ENCODE measurements at regions not wholly inside any gene's neighbourhood (a gene's known extent, or its start where the extent isn't known, plus 50 kb on each side); places are given as distances from the start of the nearest gene placed in this dataset.

DNA sequence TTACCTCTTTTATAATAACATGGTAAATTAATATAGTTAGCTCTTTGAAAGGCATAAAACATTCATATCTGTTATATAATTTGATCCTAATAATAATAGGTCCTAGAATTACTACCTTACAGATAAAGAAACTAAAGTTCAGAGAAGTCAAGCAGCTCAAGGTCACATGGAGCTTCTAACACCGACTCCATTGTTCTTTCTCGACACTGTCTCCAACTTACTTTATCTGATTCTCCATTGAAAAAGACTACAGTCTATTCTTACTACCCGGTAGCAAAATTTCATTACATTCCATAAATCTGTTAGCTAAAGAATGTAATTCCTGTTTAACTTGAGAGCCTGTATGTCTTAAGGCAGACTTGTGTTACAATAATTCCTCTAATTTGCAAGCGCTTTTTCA lies 96.3 kb upstream of the TMEM161B start:
- Histone ChIP-seq H4K20me1 (ENCODE audit: insufficient read depth, low read length) (no peaks in the 10 kb centered on the region), H3K27me3 (ENCODE audit: insufficient read depth, low read length, poor library complexity) (no peaks in the 10 kb centered on the region), H3K9ac (ENCODE audit: low read depth, low read length) (no peak overlapping the region), H3K4me2 (ENCODE audit: insufficient read depth, low read length) (no peak overlapping the region), H3K9me3 (ENCODE audit: insufficient read depth, low read length, severe bottlenecking) (no peaks in the 10 kb centered on the region), H3K4me1 (ENCODE audit: insufficient read depth, low read length) (no peaks in the 10 kb centered on the region), H3K27ac (ENCODE audit: low read length) (no peak overlapping the region), H3K36me3 (ENCODE audit: insufficient read depth, low read length) (no peaks in the 10 kb centered on the region), H2AFZ (ENCODE audit: low read depth, low read length) (no peak overlapping the region), H3K4me3 (ENCODE audit: low read depth in 1 of 2, low read length in 2 of 2) (no peak overlapping the region), H3K79me2 (ENCODE audit: insufficient read depth, low read length) (no peaks in the 10 kb centered on the region)
- ATAC-seq (ENCODE audit: insufficient read depth, low read depth): no peak
- TF ChIP-seq EZH2 (IDR thresholded peaks at IDR 0.05; ENCODE audit: borderline replicate concordance, low read depth, low read length, severe bottlenecking): no peak
- TF ChIP-seq, protein P1, sequence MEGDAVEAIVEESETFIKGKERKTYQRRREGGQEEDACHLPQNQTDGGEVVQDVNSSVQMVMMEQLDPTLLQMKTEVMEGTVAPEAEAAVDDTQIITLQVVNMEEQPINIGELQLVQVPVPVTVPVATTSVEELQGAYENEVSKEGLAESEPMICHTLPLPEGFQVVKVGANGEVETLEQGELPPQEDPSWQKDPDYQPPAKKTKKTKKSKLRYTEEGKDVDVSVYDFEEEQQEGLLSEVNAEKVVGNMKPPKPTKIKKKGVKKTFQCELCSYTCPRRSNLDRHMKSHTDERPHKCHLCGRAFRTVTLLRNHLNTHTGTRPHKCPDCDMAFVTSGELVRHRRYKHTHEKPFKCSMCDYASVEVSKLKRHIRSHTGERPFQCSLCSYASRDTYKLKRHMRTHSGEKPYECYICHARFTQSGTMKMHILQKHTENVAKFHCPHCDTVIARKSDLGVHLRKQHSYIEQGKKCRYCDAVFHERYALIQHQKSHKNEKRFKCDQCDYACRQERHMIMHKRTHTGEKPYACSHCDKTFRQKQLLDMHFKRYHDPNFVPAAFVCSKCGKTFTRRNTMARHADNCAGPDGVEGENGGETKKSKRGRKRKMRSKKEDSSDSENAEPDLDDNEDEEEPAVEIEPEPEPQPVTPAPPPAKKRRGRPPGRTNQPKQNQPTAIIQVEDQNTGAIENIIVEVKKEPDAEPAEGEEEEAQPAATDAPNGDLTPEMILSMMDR (IDR thresholded peaks at IDR 0.05; ENCODE audit: borderline replicate concordance, extremely low read depth, low read length, poor library complexity, severe bottlenecking): no peak
- no peak for DNase-seq

GRCh38 chr5:88355490-88356050 lies 86.9 kb upstream of the TMEM161B start:
- ATAC-seq (ENCODE audit: insufficient read depth, low read depth) (no peak), DNase-seq (no peak)
- Histone ChIP-seq H3K36me3 (ENCODE audit: insufficient read depth, low read length) (no peaks in the 10 kb centered on the region), H3K27ac (ENCODE audit: low read length) (no peak overlapping the region), H3K4me2 (ENCODE audit: insufficient read depth, low read length) (no peak overlapping the region), H2AFZ (ENCODE audit: low read depth, low read length) (no peak overlapping the region), H3K27me3 (ENCODE audit: insufficient read depth, low read length, poor library complexity) (no peaks in the 10 kb centered on the region), H3K9ac (ENCODE audit: low read depth, low read length) (no peak overlapping the region), H4K20me1 (ENCODE audit: insufficient read depth, low read length) (no peaks in the 10 kb centered on the region), H3K79me2 (ENCODE audit: insufficient read depth, low read length) (no peaks in the 10 kb centered on the region), H3K4me1 (ENCODE audit: insufficient read depth, low read length) (no peaks in the 10 kb centered on the region), H3K9me3 (ENCODE audit: insufficient read depth, low read length, severe bottlenecking) (no peaks in the 10 kb centered on the region), H3K4me3 (ENCODE audit: low read depth in 1 of 2, low read length in 2 of 2) (no peak overlapping the region)
- TF ChIP-seq, protein P1 (IDR thresholded peaks at IDR 0.05; ENCODE audit: borderline replicate concordance, extremely low read depth, low read length, poor library complexity, severe bottlenecking): no peak
- TF ChIP-seq EZH2 (IDR thresholded peaks at IDR 0.05; ENCODE audit: borderline replicate concordance, low read depth, low read length, severe bottlenecking): no peak

- Histone ChIP-seq H3K27me3 (ENCODE audit: insufficient read depth, low read length, poor library complexity) (no peaks in the 10 kb centered on the region), H4K20me1 (ENCODE audit: insufficient read depth, low read length) (no peaks in the 10 kb centered on the region), H3K4me2 (ENCODE audit: insufficient read depth, low read length) (no peak overlapping the region), H3K4me3 (ENCODE audit: low read depth in 1 of 2, low read length in 2 of 2) (no peak overlapping the region), H3K36me3 (ENCODE audit: insufficient read depth, low read length) (no peaks in the 10 kb centered on the region), H3K27ac (ENCODE audit: low read length) (no peak overlapping the region), H3K4me1 (ENCODE audit: insufficient read depth, low read length) (no peaks in the 10 kb centered on the region), H3K9ac (ENCODE audit: low read depth, low read length) (no peak overlapping the region), H2AFZ (ENCODE audit: low read depth, low read length) (no peak overlapping the region), H3K79me2 (ENCODE audit: insufficient read depth, low read length) (no peaks in the 10 kb centered on the region), H3K9me3 (ENCODE audit: insufficient read depth, low read length, severe bottlenecking) (no peaks in the 10 kb centered on the region)
- ATAC-seq (ENCODE audit: insufficient read depth, low read depth) (no peak), DNase-seq (no peak)
- TF ChIP-seq EZH2 (IDR thresholded peaks at IDR 0.05; ENCODE audit: borderline replicate concordance, low read depth, low read length, severe bottlenecking): no peak
Observed at GRCh38 chr5:88325868-88326267, 57.2 kb upstream of the TMEM161B start.

DNA sequence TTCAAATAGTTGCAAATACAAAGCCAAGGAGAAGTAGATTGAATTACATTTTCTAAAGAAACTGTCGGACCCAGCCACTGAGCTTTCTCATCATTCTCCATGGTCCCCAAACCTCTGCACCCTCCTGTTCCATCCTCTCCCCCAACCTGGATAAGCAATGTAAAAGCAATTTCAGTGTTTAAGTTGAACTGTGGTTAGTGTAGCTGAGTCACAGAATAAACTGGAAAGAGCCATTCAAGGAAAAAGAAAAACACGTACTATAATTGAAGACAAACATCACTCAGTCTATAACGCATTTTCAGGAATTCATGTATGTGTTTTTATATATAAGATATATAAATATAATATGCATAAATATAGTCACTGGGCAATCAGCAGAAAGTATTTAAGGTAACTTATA lies 54.1 kb upstream of the TMEM161B start:
- H3K36me3 ChIP-seq (ENCODE audit: insufficient read depth, low read length): no peaks in the 10 kb centered on the region
- no peaks in the 10 kb centered on the region for H3K79me2 ChIP-seq (ENCODE audit: insufficient read depth, low read length)
- no peak for DNase-seq
- no peak overlapping the region for H3K4me2 ChIP-seq (ENCODE audit: insufficient read depth, low read length)
- no peaks in the 10 kb centered on the region for H4K20me1 ChIP-seq (ENCODE audit: insufficient read depth, low read length)
- H3K4me3 ChIP-seq (ENCODE audit: low read depth in 1 of 2, low read length in 2 of 2): no peak overlapping the region
- H3K4me1 ChIP-seq (ENCODE audit: insufficient read depth, low read length): no peaks in the 10 kb centered on the region
- no peak overlapping the region for H3K9ac ChIP-seq (ENCODE audit: low read depth, low read length)
- no peak for ATAC-seq (ENCODE audit: insufficient read depth, low read depth)
- no peak for TF ChIP-seq EZH2 (IDR thresholded peaks at IDR 0.05; ENCODE audit: borderline replicate concordance, low read depth, low read length, severe bottlenecking)
- H3K27ac ChIP-seq (ENCODE audit: low read length): no peak overlapping the region
- H3K27me3 ChIP-seq (ENCODE audit: insufficient read depth, low read length, poor library complexity): no peaks in the 10 kb centered on the region
- H3K9me3 ChIP-seq (ENCODE audit: insufficient read depth, low read length, severe bottlenecking): no peaks in the 10 kb centered on the region
- H2AFZ ChIP-seq (ENCODE audit: low read depth, low read length): no peak overlapping the region

All from DND-41 (cell line).